SK-MEL-5 (cell line): ENCODE measurements at regions not wholly inside any gene's neighbourhood (a gene's known extent, or its start where the extent isn't known, plus 50 kb on each side); places are given as distances from the start of the nearest gene placed in this dataset.
A peak's percentile ranks its signal among the peaks of the same experiment; 100 is the strongest.

ENCODE experiments used
- DNase-seq: peaks from one replicate; pipeline ENCODE4 v3.0.0-alpha.2; 2016; ENCODE audit warnings: low read depth, low spot score
- in situ Hi-C: cut with HindIII; loops from 2 replicates; pipeline ENCODE4 v1.10.0; 2016; ENCODE audit warnings: low sequenced_read_pairs, high pct_unique_total_duplicates, low pct_unique_long_range_greater_than_20kb

- no peak for DNase-seq
- in situ Hi-C loops = no loop called here
Measured at GRCh38 chr12:105820429-105821125, 318.2 kb downstream of the NUAK1 start.

- no peak for DNase-seq
Measured at GRCh38 chr12:105822131-105823105, 316.3 kb downstream of the NUAK1 start.

GRCh38 chr12:105823810-105824209 lies 314.9 kb downstream of the NUAK1 start:
- in situ Hi-C loops = no loop called here
- DNase-seq = no peak

More at GRCh38 chr12:105822131-105823105, 316.3 kb downstream of the NUAK1 start:
- in situ Hi-C loops = no loop called here

GRCh38 chr12:105825141-105825540 lies 313.6 kb downstream of the NUAK1 start:
- DNase-seq = peak; percentile 87
- in situ Hi-C loops = no loop called here

GRCh38 chr12:105831372-105831771 lies 307.4 kb downstream of the NUAK1 start:
- DNase-seq = no peak
- in situ Hi-C loops = no loop called here

GRCh38 chr12:105832021-105832420 lies 306.7 kb downstream of the NUAK1 start:
- no peak for DNase-seq
- in situ Hi-C loops = no loop called here

- in situ Hi-C loops = no loop called here
- no peak for DNase-seq
Measured at GRCh38 chr12:105832806-105833205, 305.9 kb downstream of the NUAK1 start.

GRCh38 chr12:105834496-105834895 lies 304.3 kb downstream of the NUAK1 start:
- no peak for DNase-seq
- in situ Hi-C loops = no loop called here

GRCh38 chr12:105835580-105836241 lies 303.0 kb downstream of the NUAK1 start:
- DNase-seq = no peak
- in situ Hi-C loops = no loop called here

- in situ Hi-C loops = no loop called here
- no peak for DNase-seq
Measured at GRCh38 chr12:105836242-105836622, 302.5 kb downstream of the NUAK1 start.

GRCh38 chr12:105839629-105840127 lies 299.1 kb downstream of the NUAK1 start:
- in situ Hi-C loops = no loop called here
- DNase-seq = no peak

- in situ Hi-C loops = no loop called here
- DNase-seq = no peak
Measured at GRCh38 chr12:105840384-105840783, 298.4 kb downstream of the NUAK1 start.

GRCh38 chr12:105841840-105842239 lies 296.9 kb downstream of the NUAK1 start:
- no peak for DNase-seq
- in situ Hi-C loops = no loop called here

GRCh38 chr12:105843561-105843960 lies 295.2 kb downstream of the NUAK1 start:
- no peak for DNase-seq
- in situ Hi-C loops = no loop called here

GRCh38 chr12:105843986-105844760 lies 294.6 kb downstream of the NUAK1 start:
- in situ Hi-C loops = no loop called here
- DNase-seq = no peak

- in situ Hi-C loops = no loop called here
Measured at GRCh38 chr12:105846331-105846730, 292.4 kb downstream of the NUAK1 start.

GRCh38 chr12:105847068-105847467 lies 291.7 kb downstream of the NUAK1 start:
- in situ Hi-C loops = no loop called here
- DNase-seq = no peak

More at GRCh38 chr12:105846331-105846730, 292.4 kb downstream of the NUAK1 start:
- DNase-seq = no peak
